ENCODE measurements at regions not wholly inside any gene's neighbourhood (a gene's known extent, or its start where the extent isn't known, plus 50 kb on each side); places are given as distances from the start of the nearest gene placed in this dataset.

DNA sequence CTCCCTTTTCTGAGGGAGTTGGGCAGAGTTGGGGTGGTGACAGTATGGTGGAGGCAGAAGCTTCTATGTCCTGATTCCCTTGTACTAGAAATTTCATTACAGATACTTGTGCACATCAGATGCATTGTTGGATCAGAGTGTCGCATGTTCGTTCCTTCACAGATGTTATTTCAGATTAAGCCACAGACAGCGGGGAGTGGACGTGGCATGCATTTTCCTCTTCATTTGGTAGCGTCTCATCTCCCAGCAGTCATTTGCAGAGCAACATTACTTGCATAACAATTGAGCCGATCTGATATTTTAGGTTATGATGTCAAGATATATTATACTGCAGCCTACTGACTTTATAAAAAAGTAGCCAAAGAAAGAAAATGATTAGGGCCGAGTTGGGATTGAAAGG, 261.6 kb upstream of the SASH1 start:
- TF ChIP-seq, protein P1, sequence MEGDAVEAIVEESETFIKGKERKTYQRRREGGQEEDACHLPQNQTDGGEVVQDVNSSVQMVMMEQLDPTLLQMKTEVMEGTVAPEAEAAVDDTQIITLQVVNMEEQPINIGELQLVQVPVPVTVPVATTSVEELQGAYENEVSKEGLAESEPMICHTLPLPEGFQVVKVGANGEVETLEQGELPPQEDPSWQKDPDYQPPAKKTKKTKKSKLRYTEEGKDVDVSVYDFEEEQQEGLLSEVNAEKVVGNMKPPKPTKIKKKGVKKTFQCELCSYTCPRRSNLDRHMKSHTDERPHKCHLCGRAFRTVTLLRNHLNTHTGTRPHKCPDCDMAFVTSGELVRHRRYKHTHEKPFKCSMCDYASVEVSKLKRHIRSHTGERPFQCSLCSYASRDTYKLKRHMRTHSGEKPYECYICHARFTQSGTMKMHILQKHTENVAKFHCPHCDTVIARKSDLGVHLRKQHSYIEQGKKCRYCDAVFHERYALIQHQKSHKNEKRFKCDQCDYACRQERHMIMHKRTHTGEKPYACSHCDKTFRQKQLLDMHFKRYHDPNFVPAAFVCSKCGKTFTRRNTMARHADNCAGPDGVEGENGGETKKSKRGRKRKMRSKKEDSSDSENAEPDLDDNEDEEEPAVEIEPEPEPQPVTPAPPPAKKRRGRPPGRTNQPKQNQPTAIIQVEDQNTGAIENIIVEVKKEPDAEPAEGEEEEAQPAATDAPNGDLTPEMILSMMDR (IDR thresholded peaks at IDR 0.05) = no peak
- TF ChIP-seq POLR2A (IDR thresholded peaks at IDR 0.05) (no peak), EP300 (IDR thresholded peaks at IDR 0.05) (no peak)

All from tibial nerve (tissue), 4 donors.